ENCODE measurements at regions not wholly inside any gene's neighbourhood (a gene's known extent, or its start where the extent isn't known, plus 50 kb on each side); places are given as distances from the start of the nearest gene placed in this dataset.

DNA sequence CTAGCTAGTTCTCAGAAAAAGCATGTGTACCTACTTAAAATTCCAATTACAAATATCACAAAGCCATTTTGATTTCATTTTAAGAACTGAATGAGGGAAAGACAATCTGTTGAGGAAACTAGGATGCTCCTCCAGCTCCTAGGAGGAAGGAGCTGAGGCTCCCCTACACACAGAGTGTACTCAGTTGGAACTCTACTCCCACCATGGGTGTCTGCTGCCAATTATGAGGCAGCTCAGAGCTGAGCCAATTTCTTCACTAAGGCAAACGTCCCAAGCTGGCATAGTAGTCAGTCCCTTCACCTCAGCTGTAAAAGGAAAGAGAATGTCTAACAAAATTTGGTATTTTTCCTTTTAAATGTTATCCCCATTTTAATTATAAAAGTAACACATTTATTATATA is 300.0 kb upstream of the TRPC7 start:
- no peak for ATAC-seq
- intact Hi-C loops (cut with DNase I): no loop called here
- DNase-seq: no peak

DNA sequence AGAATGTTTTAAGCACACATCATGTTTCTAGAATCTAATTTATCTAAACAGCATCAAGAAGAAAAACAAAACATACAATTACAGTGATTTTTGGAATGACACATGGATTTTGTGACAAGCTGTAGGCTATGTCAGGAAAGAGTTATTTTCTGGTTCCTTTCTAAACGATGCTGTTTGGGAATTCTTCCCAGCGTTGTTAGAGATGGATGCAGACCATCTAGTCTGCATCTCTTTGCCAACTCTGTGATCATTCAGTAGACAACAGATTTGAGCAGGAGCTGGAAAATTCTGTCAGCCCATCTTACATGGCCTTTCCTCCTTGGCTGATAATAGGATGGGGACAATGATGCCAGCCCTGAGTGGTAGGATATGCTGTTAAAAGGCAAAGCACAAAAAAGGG is 295.7 kb upstream of the TRPC7 start:
- intact Hi-C loops (cut with DNase I): no loop called here
- ATAC-seq (no peak), DNase-seq (no peak)

DNA sequence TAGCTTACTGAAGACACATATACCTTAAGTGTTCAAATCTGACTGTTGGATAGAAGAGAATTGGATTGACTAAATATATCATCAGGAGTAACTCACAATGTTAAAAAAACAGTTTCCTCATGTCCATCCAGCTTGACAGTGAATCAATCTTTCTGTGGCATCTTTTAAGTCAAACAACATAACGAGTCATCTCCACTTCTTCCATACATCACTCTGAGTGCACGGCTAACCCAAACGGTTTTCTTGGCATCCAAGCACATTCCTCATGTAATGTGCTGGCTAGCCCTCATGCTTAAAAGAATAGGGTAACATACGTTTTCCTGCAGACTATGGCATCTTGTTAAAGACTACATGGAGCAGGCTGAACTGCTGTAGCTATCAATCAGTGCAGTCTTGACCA is 291.5 kb upstream of the TRPC7 start:
- intact Hi-C loops (cut with DNase I): no loop called here
- ATAC-seq: no peak

DNA sequence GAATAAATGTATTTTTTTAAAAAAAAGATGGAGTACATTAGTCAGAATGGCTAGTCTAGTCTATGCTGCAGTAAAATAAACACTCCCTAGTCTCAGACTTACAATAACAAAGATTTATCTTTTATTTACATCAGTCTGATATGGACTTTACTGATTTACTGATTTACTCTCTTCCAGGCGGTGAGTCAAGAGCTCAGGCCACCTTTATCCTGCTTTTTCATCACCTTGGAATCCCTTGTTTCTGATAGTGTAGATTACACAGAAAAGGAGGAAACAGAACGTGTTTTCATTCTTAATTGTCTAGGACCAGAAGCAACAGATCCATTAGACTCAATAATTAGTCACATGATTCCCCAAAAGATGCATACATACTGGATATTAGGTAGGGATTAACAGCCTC is 290.1 kb upstream of the TRPC7 start:
- ATAC-seq (no peak), DNase-seq (no peak)
- intact Hi-C loops (cut with DNase I): no loop called here

More for the DNA sequence above, 291.5 kb upstream of the TRPC7 start:
- DNase-seq: no peak

DNA sequence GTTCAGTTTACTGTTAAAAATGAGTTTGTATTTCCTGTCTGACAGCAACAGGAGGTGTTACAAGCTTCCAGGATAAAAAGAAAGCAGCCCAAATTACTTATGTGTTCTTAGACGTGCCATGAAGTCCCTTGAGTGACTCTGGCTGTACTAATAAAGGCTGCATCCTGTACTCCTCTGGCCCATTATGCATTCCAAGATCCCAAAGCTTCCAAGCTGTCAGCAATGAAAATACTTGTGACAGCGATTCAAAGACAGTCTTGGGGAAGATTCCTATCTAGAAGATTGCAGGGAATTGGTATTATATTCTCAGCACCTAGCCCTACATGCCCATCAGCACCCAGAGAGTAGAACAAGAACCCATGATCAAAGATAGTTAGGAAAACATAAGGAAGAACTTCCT is 281.6 kb upstream of the TRPC7 start:
- ATAC-seq (no peak), DNase-seq (no peak)
- intact Hi-C loops (cut with DNase I): no loop called here

DNA sequence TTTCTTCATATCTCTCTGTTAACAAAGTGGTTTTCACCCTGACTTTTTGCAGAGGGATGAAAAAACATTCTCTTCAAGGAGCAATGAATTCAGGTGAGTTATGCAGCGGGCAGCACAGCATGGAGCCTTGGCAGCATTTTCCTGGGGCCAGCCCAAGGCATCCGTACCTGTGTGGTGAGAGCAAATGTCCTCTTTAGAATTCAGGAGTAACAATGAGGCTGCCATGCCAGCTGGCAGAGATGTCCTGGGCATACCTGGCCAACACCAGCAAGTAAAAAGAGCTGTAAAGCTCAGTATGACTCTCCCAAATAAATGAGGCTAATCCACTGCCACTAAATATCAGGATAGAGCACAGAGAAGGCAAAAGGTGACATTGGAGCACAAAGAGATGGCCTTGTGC is 277.6 kb upstream of the TRPC7 start:
- intact Hi-C loops (cut with DNase I): no loop called here
- ATAC-seq (no peak), DNase-seq (no peak)

DNA sequence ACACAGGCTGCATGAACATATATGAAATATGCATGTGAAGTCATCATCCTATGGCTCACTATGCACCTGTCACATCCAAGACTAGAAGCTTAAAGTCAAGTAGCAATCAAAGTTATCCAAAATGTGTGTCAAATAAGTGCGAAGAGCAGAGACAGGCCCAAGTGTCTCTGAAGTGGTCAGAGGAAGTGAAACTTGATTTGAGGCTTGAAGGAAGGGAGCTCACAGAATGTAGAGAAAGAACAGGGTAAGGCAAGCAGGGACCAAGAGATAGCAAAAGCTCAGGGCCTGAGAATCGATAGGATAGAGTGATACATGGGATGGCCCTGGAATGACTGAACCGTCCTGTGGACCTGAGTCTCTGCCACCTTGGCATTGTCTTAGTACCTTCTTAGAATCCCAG is 274.3 kb upstream of the TRPC7 start:
- intact Hi-C loops (cut with DNase I): no loop called here
- ATAC-seq (no peak), DNase-seq (no peak)

DNA sequence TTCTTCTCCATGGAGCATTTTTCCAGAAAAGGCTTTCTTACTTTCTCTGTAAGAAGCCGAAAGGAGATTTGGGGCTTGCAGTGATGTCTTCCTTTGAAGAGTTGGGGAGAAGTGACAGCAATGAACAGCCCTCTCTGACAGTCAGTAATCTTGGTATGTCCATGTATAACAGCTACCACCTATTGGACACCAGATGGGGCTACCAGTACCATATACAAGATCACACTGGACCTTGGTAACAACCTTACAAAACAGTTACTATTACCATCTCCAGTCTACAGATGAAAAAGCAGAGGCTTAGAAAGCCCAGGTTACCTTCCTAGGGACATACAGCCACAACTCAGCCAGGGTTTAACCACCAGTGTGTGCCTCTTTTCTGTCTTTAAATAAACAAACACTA is 272.7 kb upstream of the TRPC7 start:
- intact Hi-C loops (cut with DNase I): no loop called here
- no peak for DNase-seq
- ATAC-seq: no peak

DNA sequence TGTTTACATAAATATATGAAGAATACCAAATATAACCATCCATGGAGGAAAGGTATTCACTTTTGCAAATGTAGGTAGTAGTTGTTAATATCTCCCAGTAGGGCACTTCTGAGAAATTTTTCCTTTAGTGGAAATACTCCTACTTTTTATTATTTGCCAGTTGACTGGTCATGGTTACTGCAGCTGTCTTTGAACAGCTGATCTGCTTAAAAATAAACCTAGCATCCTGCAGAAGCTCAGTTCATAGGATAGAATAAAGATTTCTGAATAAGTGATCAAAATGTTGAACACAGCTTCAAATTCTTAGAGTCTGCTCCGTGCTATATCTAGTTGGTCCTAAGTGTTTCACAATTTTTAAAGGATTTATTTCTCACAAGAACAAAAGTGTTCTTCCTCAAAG is 270.7 kb upstream of the TRPC7 start:
- intact Hi-C loops (cut with DNase I): no loop called here
- ATAC-seq (no peak), DNase-seq (no peak)

DNA sequence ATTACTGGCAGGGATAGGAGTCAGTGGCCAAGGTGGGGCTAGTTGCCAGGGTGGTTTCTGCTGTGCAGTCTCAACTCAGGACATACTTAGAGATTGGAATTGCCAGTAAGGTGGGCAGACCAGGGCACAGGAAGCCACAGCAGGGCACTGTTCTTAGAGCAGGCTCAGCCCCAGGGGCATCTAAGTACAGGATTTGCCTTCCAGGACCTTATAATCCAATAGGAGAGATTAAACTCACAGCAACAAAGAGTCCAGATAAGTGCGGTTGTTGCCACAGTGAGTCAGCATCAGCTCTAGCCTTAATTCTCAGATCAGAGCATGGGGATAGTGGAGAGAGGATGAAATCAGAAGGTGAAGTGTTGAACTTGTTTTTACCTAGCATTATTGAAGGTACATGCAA is 265.8 kb upstream of the TRPC7 start:
- ATAC-seq: peak in 1 of 2 donors; percentile 48
- intact Hi-C loops (cut with DNase I): no loop called here

DNA sequence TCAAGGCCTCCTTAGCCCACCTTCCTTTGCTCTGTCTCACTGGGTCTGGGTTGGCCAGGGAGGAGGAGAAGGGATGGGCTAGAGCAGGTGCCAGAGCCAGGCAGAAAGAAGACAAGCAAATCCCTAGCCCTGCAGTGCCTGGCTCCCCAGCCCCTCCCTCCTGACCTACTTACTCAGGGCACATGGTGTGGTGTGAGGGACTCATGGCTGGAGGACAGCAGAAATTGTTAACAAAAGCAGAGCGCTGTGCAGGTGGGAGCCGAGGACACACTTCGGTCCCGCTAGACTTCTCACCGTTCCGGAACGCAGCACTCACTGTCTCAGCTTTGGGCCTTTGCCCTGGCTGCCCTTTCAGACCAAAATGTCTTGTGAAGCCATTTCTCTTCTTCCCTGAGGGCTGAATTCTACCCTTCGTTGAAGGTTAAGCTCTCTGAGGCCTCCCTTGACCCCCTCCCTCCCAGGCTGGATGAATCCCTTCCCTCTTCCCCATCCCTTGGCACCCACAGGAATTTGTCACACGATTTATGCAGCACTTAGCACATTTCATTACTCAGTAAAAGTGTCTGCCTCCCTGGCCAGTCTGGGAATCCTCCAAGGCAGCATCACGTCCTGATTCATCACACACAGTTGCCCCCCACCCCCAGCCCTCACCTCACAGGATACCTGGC is 263.9 kb upstream of the TRPC7 start:
- DNase-seq (no peak), ATAC-seq (peak; percentile 57 to 77)
- intact Hi-C loops (cut with DNase I): no loop called here

More for the DNA sequence above, 265.8 kb upstream of the TRPC7 start:
- DNase-seq: no peak

DNA sequence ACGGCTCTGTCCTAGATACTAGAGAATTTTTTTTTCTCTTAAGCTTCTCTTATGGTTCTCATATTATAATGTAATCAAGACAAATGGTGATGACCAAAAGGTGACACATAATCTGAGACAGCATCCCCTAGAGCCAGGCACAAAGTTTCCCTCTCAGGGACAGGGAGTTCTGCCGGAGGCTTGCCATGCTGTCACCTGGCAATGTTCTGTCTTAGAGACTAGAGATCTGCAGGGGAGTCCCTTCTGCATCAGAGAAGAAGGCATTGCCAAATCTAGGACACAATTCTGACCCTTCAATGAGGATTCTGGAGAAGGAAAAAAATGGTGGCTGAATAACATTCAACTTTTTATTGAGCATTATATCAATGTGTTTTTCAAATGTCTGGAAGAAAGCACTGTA is 261.2 kb upstream of the TRPC7 start:
- ATAC-seq: no peak
- intact Hi-C loops (cut with DNase I): no loop called here
- DNase-seq: no peak

DNA sequence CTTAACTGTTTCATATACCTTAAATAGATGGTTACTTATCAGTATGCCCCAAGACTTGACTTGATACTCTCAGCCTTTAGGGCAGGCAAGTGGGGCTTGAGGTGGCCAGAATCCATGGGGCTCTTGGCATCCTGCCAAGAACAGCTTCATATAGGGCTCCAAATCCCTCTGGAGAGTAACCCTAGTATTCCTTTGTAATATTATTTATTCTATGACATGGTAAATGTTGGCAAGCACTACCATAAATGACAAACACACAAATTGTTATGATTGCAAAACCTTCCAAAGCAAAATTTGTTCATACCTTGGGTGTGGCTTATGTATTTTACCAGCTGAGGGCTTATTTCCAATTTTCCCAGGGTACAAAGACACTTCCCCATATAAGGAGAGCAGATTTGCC is 257.4 kb upstream of the TRPC7 start:
- no peak for ATAC-seq

DNA sequence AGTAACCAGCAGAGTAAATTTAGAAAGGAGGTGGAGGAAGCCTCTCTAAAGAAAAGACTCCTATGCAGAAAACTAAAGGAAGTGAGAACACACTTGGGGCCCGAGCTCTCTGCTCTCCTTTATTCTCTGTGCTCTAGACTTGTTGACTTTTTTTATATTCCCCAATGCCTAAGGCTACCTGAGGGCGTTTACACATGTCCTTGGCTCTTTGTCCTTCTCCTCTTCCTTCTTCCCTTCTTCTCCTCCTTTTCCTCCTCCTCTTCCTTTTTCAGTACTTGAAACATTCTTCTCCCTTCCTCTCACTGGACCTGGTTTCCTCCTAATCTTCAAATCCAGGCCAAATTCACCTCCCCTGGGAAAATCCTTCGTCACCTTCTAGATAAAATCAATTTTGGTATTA is 256.4 kb upstream of the TRPC7 start:
- ATAC-seq (no peak), DNase-seq (no peak)
- intact Hi-C loops (cut with DNase I): no loop called here

More for the DNA sequence above, 257.4 kb upstream of the TRPC7 start:
- intact Hi-C loops (cut with DNase I): no loop called here
- DNase-seq: no peak

DNA sequence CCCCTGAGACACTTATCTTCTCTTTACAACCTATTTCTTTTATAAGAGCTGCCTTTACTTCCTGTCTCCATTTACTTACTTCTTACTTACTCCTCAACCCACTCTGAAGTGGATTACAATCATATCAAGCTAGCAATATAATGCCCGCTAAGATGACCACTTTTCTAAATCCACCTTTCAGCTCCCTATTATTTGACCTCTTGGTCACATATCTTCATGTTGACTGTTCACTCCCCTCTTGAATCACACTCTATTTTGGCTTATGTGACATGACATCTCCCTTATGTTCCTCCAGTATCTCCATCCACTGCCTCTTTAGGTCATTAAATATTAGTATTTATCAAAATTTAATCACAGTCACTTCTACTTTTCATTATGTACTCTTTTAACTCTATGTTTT is 255.3 kb upstream of the TRPC7 start:
- intact Hi-C loops (cut with DNase I): no loop called here

DNA sequence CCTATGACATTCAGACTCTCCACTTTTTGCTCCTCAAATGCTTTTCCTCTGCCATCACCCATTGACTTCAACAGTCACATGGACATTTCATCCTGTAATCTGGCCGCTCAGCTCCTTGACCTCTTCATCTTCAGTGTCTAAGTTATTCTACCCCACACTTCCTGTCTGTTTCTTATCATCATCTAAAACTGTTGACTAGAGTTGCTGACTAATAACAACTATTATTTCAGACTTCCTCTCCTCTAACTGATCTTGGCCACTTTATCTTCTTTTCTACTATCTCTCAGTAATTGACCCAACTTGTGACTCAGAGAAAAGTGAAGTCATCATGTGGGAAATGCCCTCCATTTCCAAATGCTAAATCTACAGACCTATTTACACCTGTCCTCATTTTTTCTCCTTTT is 254.7 kb upstream of the TRPC7 start:
- intact Hi-C loops (cut with DNase I): no loop called here

More for the DNA sequence above, 255.3 kb upstream of the TRPC7 start:
- DNase-seq (no peak), ATAC-seq (peak in 1 of 2 donors; percentile 48)

DNA sequence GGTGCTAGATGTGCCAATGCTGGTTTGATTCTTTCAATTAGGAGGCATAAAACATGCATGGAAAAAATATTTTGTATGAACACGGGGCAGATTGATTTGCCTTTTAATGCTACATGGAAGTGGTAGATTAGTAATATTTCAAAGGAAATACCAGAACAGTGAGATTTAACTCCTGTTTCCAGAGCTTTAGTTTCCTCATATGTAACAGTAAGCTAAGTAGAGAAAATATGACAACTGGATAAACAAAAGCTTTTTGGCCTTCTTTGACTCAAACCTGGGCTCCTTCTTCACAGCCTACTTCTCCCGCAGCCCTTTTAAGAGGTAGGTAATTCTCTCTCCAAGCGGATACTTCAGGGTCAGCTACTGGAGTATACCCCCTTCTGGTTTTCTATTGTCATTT is 254.2 kb upstream of the TRPC7 start:
- no peak for ATAC-seq
- DNase-seq: no peak
- intact Hi-C loops (cut with DNase I): no loop called here

More for the DNA sequence above, 254.7 kb upstream of the TRPC7 start:
- DNase-seq: no peak
- peak in 1 of 2 donors; percentile 57 for ATAC-seq

DNA sequence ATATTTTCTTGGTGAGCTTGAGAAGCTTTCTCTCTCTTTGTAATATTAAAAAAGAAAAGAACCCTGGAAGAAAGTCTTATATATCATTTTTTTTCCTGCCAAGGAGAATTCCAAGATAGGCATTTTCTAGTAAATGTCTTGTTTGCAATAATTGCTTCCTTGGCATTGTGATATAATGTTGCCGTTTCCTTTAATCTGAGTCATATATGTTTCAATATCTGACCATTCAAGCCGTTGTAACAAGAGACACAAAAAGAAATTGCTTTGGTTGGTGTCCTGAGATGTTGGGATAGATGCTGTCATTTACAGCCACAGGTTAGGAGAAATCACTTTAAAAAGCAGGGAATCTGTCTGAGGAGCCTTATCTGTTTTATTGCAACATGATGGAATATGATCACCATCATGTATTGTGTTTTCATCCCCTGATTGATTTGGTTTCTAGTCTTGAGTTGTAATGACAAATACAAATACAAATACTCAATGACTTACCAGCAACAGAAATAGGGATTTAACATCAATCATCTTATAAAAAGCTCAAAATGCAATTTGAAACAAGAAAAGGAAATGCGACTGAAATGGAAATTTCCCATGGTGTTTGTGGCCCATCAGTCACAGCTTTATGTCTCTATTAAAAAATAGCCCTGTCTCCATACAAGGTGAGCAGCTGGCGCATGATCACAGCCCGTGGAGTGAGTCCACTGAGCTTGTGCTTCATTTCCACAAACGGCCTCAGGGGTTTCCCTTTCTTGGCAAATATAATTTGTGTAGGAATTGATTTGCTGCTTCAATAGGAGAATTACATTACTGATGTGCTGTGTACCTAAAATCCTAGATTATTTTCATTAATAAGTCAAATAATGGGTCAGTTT is 250.1 kb upstream of the TRPC7 start:
- ATAC-seq (no peak), DNase-seq (no peak)
- intact Hi-C loops (cut with DNase I): no loop called here

DNA sequence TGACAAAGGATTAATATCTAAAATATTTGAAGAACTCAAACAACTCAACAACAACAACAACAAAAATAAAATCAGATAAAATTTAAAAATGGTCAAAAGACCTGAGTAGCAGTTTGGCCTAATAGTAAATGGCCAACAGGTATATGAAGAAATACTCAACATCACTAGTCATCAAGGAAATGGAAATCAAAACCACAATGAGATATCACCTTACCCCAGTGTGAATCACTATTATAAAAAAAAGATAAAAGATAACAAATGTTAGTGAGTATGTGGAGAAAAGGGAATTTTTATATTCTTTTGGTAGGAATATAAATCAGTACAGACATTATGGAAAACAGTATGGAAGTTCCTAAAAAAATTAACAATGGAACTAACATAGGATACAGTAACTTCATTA is 247.9 kb upstream of the TRPC7 start:
- DNase-seq (no peak), ATAC-seq (no peak)
- intact Hi-C loops (cut with DNase I): no loop called here

DNA sequence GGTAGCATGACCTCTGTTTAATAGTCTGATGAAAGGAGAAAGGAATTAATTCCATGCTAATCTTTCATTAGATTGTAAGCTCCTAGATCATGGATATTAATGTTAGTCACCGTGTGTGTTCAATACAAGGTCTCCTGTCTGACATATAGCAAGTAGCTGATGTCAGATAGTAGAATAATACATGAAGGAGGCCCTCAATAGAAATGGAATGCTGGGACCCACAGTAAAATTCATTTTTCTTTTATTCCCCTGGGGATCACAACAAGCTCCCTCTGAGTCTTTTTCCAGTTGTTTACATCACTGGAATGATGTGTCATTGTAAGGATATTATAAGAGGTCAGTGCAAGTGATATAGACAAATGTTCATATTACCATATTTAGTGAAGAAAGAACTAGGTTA is 240.3 kb upstream of the TRPC7 start:
- no peak for DNase-seq
- intact Hi-C loops (cut with DNase I): no loop called here
- no peak for ATAC-seq

DNA sequence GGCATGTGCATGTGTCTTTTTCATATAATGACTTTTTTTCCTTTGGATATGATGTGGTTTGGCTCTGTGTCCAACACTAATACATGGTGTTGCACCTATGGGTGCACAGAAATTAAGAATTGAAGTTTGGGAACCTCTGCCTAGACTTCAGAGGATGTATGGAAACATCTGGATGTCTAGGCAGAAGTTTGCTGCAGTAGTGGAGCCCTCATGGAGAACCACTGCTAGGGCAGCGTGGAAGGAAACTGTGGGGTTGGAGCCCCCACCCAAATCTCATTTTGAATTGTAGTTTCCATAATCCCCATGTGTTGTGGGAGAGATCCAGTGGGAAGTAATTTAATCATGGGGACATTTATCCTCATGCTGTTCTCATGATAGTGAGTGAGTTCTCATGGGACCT is 235.0 kb upstream of the TRPC7 start:
- intact Hi-C loops (cut with DNase I): no loop called here
- no peak for ATAC-seq

More for the DNA sequence above, 235.0 kb upstream of the TRPC7 start:
- DNase-seq: no peak

Data from left cardiac atrium (tissue), 4 donors.